Smooth muscle cell (in vitro differentiated cells): ENCODE measurements at regions not wholly inside any gene's neighbourhood (a gene's known extent, or its start where the extent isn't known, plus 50 kb on each side); places are given as distances from the start of the nearest gene placed in this dataset.

Experiments
- DNase-seq: peaks from one replicate; lab custom pipeline; 2025; ENCODE audit not compliant: unreplicated experiment; lab: John Stamatoyannopoulos, UW
- H2AFZ ChIP-seq: fragments of 200-600 bp; sonication (generic); 2 replicates; pipeline ENCODE4 v1.6.0; 2016; ENCODE audit warnings: antibody characterized with exemption, low read depth, mild to moderate bottlenecking
- H3F3A ChIP-seq: fragments of 200-600 bp; sonication (generic); 2 replicates; pipeline ENCODE4 v1.6.0; 2017; ENCODE audit warnings: antibody characterized with exemption, low read depth
- H3K27ac ChIP-seq: fragments of 200-600 bp; sonication (generic); 2 replicates; pipeline ENCODE4 v1.5.1; 2016; ENCODE audit warnings: low read depth, mild to moderate bottlenecking
- H3K27me3 ChIP-seq: fragments of 200-600 bp; sonication (generic); 2 replicates; pipeline ENCODE4 v1.6.1; 2016; ENCODE audit warnings: low read depth, mild to moderate bottlenecking
- H3K36me3 ChIP-seq: fragments of 200-600 bp; sonication (generic); 2 replicates; pipeline ENCODE4 v1.5.1; 2016; ENCODE audit warnings: low read depth
- H3K4me1 ChIP-seq: fragments of 200-600 bp; sonication (generic); 2 replicates; pipeline ENCODE4 v1.5.1; 2016; ENCODE audit warnings: low read depth
- H3K4me2 ChIP-seq: fragments of 200-600 bp; sonication (generic); 2 replicates; pipeline ENCODE4 v1.6.0; 2016; ENCODE audit warnings: mild to moderate bottlenecking
- H3K4me3 ChIP-seq: fragments of 200-600 bp; sonication (generic); 2 replicates; pipeline ENCODE4 v1.5.1; 2016; ENCODE audit warnings: mild to moderate bottlenecking
- H3K79me2 ChIP-seq: fragments of 200-600 bp; sonication (generic); 2 replicates; pipeline ENCODE4 v1.6.0; 2016; ENCODE audit warnings: low read depth, mild to moderate bottlenecking
- H3K9ac ChIP-seq: fragments of 200-600 bp; sonication (generic); 2 replicates; pipeline ENCODE4 v1.6.0; 2016; ENCODE audit warnings: low read depth
- H3K9me3 ChIP-seq: fragments of 200-600 bp; sonication (generic); replicated peaks from 2 replicates; pipeline ENCODE4 v1.5.1; 2016; ENCODE audit warnings: low read depth
- H4K20me1 ChIP-seq: fragments of 200-600 bp; sonication (generic); 2 replicates; pipeline ENCODE4 v1.6.0; 2016; ENCODE audit warnings: low read depth
- WGBS: methylation state at CpG from one replicate; pipeline ENCODE4 v1.1.7; 2016; ENCODE audit warnings: low lambda C conversion rate; 5-methylcytosine and 5-hydroxymethylcytosine counted together
- TF ChIP-seq, protein P1 (sequence below): fragments of 200-600 bp; sonication (generic); IDR thresholded peaks from 2 replicates; pipeline ENCODE4 v1.5.1; 2017; ENCODE audit warnings: borderline replicate concordance, mild to moderate bottlenecking, antibody characterized with exemption; ENCODE audit not compliant: insufficient read depth, poor library complexity, severe bottlenecking

- H3K27ac ChIP-seq: no peak overlapping the region
- no peaks in the 10 kb centered on the region for H3K79me2 ChIP-seq
- no peaks in the 10 kb centered on the region for H3F3A ChIP-seq
- no peak overlapping the region for H3K9ac ChIP-seq
- H3K27me3 ChIP-seq: no peaks in the 10 kb centered on the region
- TF ChIP-seq, protein P1, sequence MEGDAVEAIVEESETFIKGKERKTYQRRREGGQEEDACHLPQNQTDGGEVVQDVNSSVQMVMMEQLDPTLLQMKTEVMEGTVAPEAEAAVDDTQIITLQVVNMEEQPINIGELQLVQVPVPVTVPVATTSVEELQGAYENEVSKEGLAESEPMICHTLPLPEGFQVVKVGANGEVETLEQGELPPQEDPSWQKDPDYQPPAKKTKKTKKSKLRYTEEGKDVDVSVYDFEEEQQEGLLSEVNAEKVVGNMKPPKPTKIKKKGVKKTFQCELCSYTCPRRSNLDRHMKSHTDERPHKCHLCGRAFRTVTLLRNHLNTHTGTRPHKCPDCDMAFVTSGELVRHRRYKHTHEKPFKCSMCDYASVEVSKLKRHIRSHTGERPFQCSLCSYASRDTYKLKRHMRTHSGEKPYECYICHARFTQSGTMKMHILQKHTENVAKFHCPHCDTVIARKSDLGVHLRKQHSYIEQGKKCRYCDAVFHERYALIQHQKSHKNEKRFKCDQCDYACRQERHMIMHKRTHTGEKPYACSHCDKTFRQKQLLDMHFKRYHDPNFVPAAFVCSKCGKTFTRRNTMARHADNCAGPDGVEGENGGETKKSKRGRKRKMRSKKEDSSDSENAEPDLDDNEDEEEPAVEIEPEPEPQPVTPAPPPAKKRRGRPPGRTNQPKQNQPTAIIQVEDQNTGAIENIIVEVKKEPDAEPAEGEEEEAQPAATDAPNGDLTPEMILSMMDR: no peak
- no peak overlapping the region for H3K4me2 ChIP-seq
- no peaks in the 10 kb centered on the region for H3K4me1 ChIP-seq
- no peaks in the 10 kb centered on the region for H3K36me3 ChIP-seq
- H4K20me1 ChIP-seq: no peaks in the 10 kb centered on the region
- 83% methylated on average over 8 of the region's 8 CpGs for WGBS
- H2AFZ ChIP-seq: no peak overlapping the region
- no peak overlapping the region for H3K4me3 ChIP-seq
- peaks cover 7% of the 10 kb centered on the region for H3K9me3 ChIP-seq
- DNase-seq: no peak
Observed at GRCh38 chr22:47568700-47569099, 806.2 kb downstream of the TBC1D22A start.

GRCh38 chr22:47567126-47568090 is 805.0 kb downstream of the TBC1D22A start:
- Histone ChIP-seq H3K79me2 (no peaks in the 10 kb centered on the region), H3K9me3 (peaks cover 7% of the 10 kb centered on the region), H4K20me1 (no peaks in the 10 kb centered on the region), H3K4me2 (no peak overlapping the region), H3F3A (no peaks in the 10 kb centered on the region), H3K4me1 (no peaks in the 10 kb centered on the region), H3K4me3 (no peak overlapping the region), H2AFZ (no peak overlapping the region), H3K36me3 (no peaks in the 10 kb centered on the region), H3K27ac (no peak overlapping the region), H3K9ac (no peak overlapping the region), H3K27me3 (no peaks in the 10 kb centered on the region)
- DNase-seq: no peak
- WGBS: 88% methylated on average over 25 of the region's 25 CpGs
- TF ChIP-seq, protein P1: no peak

GRCh38 chr22:47566491-47566890 is 804.0 kb downstream of the TBC1D22A start:
- 85% methylated on average over 12 of the region's 12 CpGs for WGBS
- no peak overlapping the region for H3K27ac ChIP-seq
- H3K79me2 ChIP-seq: no peaks in the 10 kb centered on the region
- no peaks in the 10 kb centered on the region for H3K27me3 ChIP-seq
- TF ChIP-seq, protein P1: no peak
- peaks cover 7% of the 10 kb centered on the region for H3K9me3 ChIP-seq
- H3K36me3 ChIP-seq: no peaks in the 10 kb centered on the region
- no peak overlapping the region for H2AFZ ChIP-seq
- H4K20me1 ChIP-seq: no peaks in the 10 kb centered on the region
- H3F3A ChIP-seq: no peaks in the 10 kb centered on the region
- no peak overlapping the region for H3K4me3 ChIP-seq
- DNase-seq: no peak
- no peak overlapping the region for H3K4me2 ChIP-seq
- no peak overlapping the region for H3K9ac ChIP-seq
- H3K4me1 ChIP-seq: no peaks in the 10 kb centered on the region
